HFF-Myc (cell line): ENCODE measurements at regions not wholly inside any gene's neighbourhood (a gene's known extent, or its start where the extent isn't known, plus 50 kb on each side); places are given as distances from the start of the nearest gene placed in this dataset.

Source experiments
- DNase-seq: peaks from one replicate; pipeline ENCODE4 v3.0.0-alpha.2; 2011; ENCODE audit warnings: low read depth; ENCODE audit errors: extremely low read depth
- H3K4me3 ChIP-seq: replicated peaks from 2 replicates; pipeline ENCODE4 v1.5.1; 2011; ENCODE audit warnings: low read depth, mild to moderate bottlenecking, control low read depth, low read length
- TF ChIP-seq, protein P1 (sequence below): IDR thresholded peaks from 2 replicates; pipeline ENCODE4 v1.5.1; 2012; ENCODE audit warnings: mild to moderate bottlenecking, low read depth, low read length, control low read depth; ENCODE audit errors: missing control alignments

DNA sequence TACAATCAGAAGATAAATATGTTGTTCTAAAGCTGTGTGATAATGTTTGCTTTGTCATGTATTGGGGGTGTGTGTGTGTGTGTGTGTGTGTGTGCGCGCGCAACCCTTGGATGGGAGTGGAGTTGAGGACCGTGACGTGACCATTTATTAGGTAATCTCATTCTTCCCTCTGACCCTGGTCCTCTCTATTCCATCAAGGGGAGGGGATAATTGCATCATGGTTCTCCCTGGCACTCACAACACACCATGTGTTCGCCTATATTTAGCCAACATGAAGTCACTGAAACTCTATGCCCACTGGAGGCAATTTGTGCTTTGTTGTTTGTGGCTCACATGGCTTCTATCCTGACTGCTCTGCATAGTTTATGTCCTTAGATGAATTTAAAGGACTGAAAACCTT is 79.8 kb upstream of the LRPPRC start:
- no peak for DNase-seq
- TF ChIP-seq, protein P1, sequence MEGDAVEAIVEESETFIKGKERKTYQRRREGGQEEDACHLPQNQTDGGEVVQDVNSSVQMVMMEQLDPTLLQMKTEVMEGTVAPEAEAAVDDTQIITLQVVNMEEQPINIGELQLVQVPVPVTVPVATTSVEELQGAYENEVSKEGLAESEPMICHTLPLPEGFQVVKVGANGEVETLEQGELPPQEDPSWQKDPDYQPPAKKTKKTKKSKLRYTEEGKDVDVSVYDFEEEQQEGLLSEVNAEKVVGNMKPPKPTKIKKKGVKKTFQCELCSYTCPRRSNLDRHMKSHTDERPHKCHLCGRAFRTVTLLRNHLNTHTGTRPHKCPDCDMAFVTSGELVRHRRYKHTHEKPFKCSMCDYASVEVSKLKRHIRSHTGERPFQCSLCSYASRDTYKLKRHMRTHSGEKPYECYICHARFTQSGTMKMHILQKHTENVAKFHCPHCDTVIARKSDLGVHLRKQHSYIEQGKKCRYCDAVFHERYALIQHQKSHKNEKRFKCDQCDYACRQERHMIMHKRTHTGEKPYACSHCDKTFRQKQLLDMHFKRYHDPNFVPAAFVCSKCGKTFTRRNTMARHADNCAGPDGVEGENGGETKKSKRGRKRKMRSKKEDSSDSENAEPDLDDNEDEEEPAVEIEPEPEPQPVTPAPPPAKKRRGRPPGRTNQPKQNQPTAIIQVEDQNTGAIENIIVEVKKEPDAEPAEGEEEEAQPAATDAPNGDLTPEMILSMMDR = no peak
- H3K4me3 ChIP-seq = no peak overlapping the region

DNA sequence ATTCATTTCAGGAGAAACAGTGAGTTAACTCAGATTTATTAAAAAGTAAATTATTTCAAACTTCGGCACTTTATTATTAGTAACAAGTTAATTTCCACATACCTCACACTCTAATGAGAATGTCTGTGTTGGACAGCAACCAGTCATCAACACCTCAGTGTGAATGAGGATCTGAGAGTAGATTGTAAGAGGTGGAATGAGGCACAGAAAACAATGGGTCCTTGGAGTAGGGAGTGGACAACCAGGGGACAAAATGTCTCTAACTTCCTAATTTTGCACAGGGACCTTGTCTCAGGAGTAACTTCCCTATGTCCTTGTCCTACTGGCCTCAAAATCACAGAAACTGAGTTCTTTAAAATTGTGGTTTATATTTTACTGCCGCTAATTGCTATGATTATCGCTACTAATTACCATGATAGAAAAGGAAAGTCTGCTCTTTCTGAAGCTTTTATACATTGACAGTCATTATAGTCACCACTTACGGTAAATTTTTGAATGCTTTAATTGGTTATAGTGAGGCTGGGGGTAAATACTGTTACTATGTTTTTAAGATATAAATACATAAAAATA is 82.2 kb upstream of the LRPPRC start:
- TF ChIP-seq, protein P1 = no peak
- H3K4me3 ChIP-seq = no peak overlapping the region
- DNase-seq = no peak

DNA sequence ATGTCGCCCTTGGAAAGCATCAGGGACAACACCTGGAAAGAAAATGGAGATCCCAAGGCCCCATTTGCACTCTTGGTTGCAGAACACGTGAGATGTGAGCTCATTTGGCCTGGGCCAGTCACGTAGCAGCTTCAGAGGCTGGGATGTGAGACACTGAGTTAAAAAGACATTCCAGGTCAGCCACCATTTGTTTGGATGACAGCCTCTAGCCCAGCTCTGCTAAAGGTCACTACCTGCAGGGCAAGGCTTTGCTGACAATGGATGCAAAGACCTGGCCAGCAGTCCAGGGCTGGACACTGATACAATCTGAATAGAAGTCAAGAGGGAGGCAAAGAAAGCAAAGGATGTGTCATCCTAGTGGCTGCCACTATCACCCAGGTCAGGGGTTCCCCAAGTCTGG is 83.9 kb upstream of the LRPPRC start:
- TF ChIP-seq, protein P1 = no peak
- no peak overlapping the region for H3K4me3 ChIP-seq
- no peak for DNase-seq

- no peak for DNase-seq
- H3K4me3 ChIP-seq = no peak overlapping the region
- TF ChIP-seq, protein P1 = no peak
Observed at GRCh38 chr2:44083054-44083453, 85.6 kb upstream of the PPM1B start.

DNA sequence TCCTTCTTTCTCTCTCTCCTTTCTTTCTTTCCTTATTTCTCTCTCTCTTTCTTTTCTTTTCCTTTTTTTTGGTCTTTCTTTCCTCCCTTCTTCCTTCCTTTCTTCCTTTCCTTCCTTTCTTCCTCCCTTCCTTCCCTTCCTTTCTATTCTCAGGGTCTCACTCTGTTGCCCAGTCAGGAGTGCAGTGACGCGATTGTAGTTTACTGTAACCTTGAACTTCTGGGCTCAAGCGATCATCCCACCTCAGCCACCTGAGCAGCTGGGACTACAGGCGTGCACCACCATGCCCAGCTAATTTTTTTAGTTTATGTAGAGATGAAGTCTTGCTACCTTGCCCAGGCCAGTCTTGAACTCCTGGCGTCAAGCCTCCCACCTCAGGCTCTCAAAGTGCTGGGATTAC is 83.8 kb upstream of the PPM1B start:
- DNase-seq = no peak
- TF ChIP-seq, protein P1 = no peak

DNA sequence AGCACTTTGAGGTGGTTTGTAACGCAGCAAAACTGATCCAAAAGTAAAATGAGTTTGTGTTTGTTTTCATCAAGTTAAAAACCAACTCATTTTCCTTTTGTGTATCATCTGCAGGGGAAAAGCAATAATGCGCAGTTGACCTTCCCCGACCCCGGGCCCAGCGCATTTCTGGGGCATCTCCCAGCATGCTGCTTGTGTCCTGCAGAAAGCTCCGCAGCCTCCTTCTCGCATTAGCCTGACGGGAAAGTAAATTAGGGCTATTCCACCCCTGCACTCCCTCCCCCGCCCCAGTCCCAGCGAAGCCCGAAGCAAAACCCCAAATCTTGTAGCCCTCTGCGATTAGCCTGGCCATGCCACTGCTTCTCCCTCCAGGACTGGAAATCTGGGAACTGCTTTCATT is 82.0 kb upstream of the PPM1B start:
- no peak overlapping the region for H3K4me3 ChIP-seq
- TF ChIP-seq, protein P1 = no peak
- DNase-seq = no peak

More for the DNA sequence above, 83.8 kb upstream of the PPM1B start:
- H3K4me3 ChIP-seq = no peak overlapping the region
